HG02885 (cell line): ENCODE measurements at regions not wholly inside any gene's neighbourhood (a gene's known extent, or its start where the extent isn't known, plus 50 kb on each side); places are given as distances from the start of the nearest gene placed in this dataset.
A peak's percentile ranks its signal among the peaks of the same experiment; 100 is the strongest.
"Not testable (repeated sequence)": the region's sequence is repeated elsewhere in the genome, so short reads cannot be mapped to it uniquely, and the experiment has no call there.

ENCODE experiments used
- ATAC-seq: cut with Tn5 transposase; IDR thresholded peaks from one replicate; pipeline ENCODE4 v1.9.1; 2021; ENCODE audit warnings: mild to moderate bottlenecking; ENCODE audit not compliant: unreplicated experiment, poor library complexity

DNA sequence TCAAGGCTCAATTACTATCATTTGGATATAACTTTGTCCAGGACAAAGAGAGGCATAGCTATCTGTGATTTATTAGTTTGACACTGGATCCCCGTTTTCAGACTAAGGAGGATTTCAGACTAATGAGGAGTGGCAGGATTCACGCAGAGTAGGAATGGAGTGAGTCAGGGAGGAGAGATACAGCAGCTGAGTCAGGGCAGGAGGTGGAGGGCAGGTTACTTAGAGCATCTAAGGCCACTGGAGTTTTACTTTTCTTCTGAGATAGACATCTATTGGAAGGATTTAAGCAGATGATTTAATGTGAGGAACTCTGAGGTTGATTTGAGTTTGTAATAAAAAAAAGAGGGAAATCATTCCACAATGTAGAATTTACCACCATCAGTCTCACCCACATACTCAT is 110.6 kb downstream of the RPIA start:
- not testable (repeated sequence) for ATAC-seq

DNA sequence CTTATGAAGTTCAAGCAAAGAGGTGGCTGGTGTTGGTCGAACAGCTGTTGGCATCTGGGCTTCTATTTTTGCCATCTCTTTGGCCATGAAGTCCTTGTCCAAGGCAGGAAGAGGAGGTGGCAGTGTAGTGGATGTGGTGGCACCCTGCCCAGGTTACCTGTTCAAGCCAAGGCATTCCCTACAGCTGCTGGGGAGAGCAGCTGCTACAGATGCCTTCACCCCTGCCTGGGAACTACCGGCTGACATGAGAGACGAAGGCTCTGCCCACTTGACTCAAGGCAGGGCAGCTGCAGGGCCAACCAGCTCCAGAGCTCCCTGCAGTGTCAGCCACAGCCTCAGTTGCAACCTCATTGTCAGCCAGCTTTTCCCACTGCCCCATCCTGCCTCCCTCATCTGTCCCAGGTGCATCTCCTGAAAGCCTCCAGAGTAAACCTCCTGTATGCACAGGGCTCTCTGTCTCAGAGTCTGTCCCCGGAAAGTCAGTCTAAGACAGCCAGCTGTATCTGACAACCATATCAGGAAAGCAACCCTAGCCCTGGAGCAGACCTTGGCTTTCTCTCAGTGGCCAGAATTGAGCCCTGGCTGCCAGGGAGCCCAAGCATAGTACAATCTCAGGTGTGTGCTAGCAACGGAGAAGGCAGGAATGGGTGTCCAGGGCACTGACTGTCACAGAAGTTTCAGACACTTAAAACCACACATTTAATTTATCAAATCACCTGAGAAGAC is 115.9 kb downstream of the RPIA start:
- no peak for ATAC-seq

- ATAC-seq: no peak
These were observed 116.6 kb downstream of the RPIA start for GRCh38 chr2:88808083-88808482.

DNA sequence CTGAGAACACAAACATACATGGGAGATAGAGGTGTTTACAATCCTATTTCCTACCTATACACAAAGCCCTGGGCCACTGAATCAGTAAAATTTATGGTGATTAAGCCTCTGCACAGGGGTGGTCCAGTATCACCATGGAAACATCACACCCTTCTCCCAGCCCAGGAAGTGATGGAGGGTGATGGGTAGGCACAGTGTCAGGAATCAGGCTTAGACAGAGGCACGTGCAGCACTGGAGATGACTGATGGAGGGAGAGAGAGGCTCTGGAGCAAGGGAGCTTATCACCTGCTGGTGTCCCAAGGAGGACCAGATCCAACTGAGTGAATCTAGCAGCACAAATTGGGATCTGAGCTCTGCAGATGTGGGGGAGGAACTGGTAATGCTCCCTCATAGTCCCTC is 117.2 kb downstream of the RPIA start:
- ATAC-seq: no peak

GRCh38 chr2:88809216-88809615 is 117.7 kb downstream of the RPIA start:
- no peak for ATAC-seq

DNA sequence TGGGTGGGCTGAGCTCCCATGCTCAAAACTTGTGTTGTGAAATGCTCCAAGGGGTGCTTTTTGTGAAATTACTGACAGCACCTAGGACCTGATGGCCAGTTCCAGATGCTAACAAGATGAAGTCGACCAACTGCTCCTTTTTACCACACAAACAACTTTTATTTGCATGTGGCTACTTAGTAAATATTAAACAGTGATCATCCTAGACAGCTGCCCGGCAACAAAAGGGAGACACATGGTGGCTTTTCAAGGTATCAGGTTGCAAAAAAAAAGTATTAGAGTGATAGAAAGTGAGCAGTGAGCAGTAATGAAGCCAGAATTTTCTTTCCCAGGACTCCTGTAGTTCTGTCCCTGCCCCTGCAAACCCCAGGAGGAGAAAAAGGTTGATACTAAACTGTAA is 118.5 kb downstream of the RPIA start:
- no peak for ATAC-seq

DNA sequence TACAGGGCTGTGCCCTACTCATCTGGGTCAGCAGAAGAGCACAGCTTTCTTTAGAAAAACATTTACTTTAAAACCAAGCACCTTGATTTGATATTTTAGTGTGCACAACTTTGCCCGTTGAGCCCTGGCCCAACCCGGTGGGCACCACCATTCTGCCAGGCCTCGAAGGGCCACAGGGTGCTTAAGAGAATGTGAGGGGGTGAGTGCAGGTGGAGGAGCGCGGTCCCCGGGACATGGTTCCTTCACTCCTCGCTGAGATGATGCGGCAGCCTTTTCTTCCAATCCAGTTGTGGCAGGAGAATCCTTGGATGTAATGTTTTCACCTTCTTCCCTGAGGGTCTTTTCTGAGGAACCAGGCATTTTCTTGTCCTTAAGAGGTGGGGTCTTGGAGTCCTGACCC is 119.0 kb downstream of the RPIA start:
- no peak for ATAC-seq

GRCh38 chr2:88811233-88811632 is 119.8 kb downstream of the RPIA start:
- no peak for ATAC-seq

GRCh38 chr2:88811681-88812080 is 120.2 kb downstream of the RPIA start:
- no peak for ATAC-seq

DNA sequence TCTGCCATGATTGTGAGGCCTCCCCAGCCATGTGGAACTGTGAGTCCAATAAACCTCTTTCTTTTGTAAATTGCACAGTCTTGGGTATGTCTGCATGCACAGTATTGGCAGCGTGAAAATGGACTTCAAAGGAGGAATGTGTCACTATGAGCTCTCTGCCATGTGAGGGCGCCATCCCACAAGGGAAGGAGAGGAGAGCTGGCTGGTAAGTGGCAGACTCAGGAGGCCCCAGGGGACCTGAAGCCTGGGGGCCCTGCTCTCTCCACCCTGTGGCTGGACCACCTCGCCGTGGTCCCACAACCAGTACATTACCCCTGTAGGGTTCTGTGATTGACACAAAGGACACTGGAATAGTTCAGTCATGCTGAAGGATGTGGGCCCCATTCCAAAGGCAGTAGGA is 122.1 kb downstream of the RPIA start:
- no peak for ATAC-seq

- no peak for ATAC-seq
These were observed 123.8 kb downstream of the RPIA start for GRCh38 chr2:88815282-88815681.

- no peak for ATAC-seq
These were observed 124.2 kb downstream of the RPIA start for GRCh38 chr2:88815697-88816096.

DNA sequence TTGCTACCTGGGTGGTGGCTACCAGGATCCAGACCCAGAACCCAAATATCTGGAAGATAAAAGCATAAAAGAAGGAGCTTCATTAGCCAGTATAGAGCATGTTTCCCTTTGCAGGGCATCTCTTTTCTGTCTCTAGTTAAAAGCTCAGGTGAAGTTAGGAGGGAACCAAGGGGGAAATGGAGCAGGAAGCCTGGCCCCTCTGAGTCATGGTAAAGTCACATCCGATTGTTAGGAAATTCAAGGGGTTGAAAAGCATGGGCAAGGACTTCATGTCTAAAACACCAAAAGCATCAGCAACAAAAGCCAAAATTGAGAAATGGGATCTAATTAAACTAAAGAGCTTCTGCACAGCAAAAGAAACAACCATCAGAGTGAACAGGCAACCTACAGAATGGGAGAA is 126.9 kb downstream of the RPIA start:
- no peak for ATAC-seq

- ATAC-seq: no peak
These were observed 133.5 kb downstream of the RPIA start for GRCh38 chr2:88824951-88825350.

- ATAC-seq: no peak
These were observed 134.9 kb downstream of the RPIA start for GRCh38 chr2:88826399-88826798.

DNA sequence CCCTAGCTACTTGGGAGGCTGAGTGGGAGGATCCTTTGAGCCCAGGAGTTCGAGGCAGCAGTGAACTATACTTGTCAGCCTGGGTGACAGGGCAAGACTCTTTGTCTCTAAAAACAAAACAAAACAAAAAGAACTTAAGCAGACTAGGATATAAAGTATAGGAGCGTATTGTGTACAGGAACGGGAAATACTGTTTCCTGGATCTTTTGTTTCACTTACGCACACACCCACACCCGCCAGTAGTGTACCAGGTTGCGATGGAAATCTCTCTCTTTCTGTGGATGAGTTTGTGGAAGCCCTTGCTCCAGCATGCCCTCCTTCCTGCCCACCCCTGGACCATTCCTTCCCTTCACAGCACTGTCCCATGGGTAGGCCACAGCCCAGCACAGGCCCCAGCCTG is 136.3 kb downstream of the RPIA start:
- ATAC-seq: no peak

- ATAC-seq: no peak
These were observed 137.1 kb downstream of the RPIA start for GRCh38 chr2:88828397-88829137.

- no peak for ATAC-seq
These were observed 138.4 kb downstream of the RPIA start for GRCh38 chr2:88829607-88830463.

DNA sequence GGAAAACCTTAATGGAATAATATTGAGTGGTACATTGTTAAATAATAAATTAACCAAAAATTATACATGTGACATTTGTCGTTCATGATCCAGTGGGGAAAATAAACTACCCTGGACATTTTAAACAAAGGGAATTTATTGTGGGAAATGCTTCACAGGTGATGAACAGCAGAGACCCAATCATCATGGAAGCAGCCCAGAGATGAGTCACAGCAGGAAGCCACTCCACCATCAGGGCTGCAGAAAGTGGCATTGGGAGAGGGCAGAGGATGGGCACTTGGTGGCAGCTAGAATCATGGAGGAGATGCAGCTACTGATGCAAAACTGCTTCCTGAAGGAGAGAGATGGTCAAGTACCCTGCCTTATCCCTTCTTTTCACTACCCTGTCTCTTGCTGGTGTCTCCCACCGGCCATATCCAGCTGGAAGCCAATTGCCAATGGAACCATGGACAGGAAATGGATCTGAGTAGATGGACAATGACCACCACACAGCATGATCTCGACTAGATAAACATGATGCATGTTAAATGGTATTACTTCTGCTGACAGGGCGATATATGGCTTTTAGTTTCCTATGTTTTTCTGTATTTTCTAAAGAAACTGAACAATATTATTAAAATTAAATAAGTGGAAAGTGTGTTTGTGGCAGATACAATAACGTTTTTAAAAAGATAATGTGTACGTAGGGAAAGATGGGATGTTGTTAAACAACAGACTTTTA is 139.8 kb downstream of the RPIA start:
- ATAC-seq: peak; percentile 2

- ATAC-seq: peak; percentile 89
These were observed 140.3 kb downstream of the RPIA start for GRCh38 chr2:88831792-88832248.
